Upper lobe of left lung (tissue), 4 donors: ENCODE measurements at regions not wholly inside any gene's neighbourhood (a gene's known extent, or its start where the extent isn't known, plus 50 kb on each side); places are given as distances from the start of the nearest gene placed in this dataset.

ENCODE experiments used
- EP300 ChIP-seq, 4 donors: sonication (generic); formaldehyde crosslinking; IDR thresholded peaks; one replicate each; pipeline ENCODE4 v1.5.1; 2017; ENCODE audit warnings: antibody characterized with exemption in 4 of 4, control low read depth in 2 of 4
- POLR2A ChIP-seq, 4 donors: fragments of 450-650 bp; IDR thresholded peaks; one replicate each; pipeline ENCODE4 v1.5.1; 2016 to 2017; ENCODE audit warnings: antibody characterized with exemption in 4 of 4, mild to moderate bottlenecking in 2 of 4
- POLR2AphosphoS5 ChIP-seq, 2 donors: sonication (generic); formaldehyde crosslinking; IDR thresholded peaks; one replicate each; pipeline ENCODE4 v1.5.1; 2017; ENCODE audit warnings: antibody characterized with exemption in 2 of 2
- TF ChIP-seq, protein P1 (sequence below), 6 experiments: fragments of 450-650 bp in 4 of 6; fragments of 200-600 bp in 2 of 6; sonication (generic) in 2 of 6; IDR thresholded peaks; one replicate each; pipeline ENCODE4 v1.5.1; 2016 to 2019; ENCODE audit warnings: antibody characterized with exemption in 6 of 6

DNA sequence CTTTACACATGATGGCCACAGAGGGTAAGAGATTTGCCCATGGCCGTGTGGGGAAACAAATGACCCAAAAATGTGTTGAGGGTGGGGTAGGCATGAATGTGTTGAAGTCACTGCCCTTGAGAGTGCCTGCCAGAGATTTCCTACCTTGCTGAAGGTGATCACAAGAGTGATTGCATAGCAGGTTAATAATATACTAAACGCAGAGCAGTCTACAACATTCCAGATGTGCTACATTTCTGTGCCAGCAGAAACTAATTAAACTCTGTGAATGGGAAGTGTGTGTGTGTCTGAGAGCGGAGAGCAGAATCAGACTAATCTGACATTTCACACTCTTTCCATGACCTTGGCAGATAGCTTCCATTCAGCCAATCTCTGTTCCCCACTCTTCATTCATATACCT, 93.3 kb upstream of the CD53 start:
- no peak for TF ChIP-seq POLR2AphosphoS5 (IDR thresholded peaks at IDR 0.05)
- TF ChIP-seq POLR2A (IDR thresholded peaks at IDR 0.05) = no peak
- TF ChIP-seq, protein P1, sequence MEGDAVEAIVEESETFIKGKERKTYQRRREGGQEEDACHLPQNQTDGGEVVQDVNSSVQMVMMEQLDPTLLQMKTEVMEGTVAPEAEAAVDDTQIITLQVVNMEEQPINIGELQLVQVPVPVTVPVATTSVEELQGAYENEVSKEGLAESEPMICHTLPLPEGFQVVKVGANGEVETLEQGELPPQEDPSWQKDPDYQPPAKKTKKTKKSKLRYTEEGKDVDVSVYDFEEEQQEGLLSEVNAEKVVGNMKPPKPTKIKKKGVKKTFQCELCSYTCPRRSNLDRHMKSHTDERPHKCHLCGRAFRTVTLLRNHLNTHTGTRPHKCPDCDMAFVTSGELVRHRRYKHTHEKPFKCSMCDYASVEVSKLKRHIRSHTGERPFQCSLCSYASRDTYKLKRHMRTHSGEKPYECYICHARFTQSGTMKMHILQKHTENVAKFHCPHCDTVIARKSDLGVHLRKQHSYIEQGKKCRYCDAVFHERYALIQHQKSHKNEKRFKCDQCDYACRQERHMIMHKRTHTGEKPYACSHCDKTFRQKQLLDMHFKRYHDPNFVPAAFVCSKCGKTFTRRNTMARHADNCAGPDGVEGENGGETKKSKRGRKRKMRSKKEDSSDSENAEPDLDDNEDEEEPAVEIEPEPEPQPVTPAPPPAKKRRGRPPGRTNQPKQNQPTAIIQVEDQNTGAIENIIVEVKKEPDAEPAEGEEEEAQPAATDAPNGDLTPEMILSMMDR (IDR thresholded peaks at IDR 0.05) = no peak
- no peak for TF ChIP-seq EP300 (IDR thresholded peaks at IDR 0.05)
